ENCODE measurements at regions not wholly inside any gene's neighbourhood (a gene's known extent, or its start where the extent isn't known, plus 50 kb on each side); places are given as distances from the start of the nearest gene placed in this dataset.
A peak's percentile ranks its signal among the peaks of the same experiment; 100 is the strongest.

DNA sequence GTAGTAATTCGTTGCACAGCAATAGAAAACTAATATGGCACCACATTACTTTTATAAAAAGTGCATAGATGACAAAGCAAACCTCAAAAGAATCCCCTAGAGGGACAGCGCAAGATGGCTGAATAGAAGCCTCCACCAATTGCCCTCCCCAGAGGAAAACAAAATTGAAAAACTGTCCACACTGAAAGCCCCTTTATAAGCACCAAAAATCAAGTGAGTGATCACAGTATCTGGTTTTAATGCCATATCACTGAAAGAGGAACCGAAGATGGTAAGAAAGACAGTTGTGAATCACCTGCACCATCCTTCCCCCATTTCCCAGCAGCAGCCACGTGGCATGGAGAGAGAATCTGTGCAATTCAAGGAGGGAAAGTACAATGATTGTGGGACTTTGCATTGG is 522.2 kb downstream of the GLUD2 start (continued):
- no peak for TF ChIP-seq ELK1 (IDR thresholded peaks at IDR 0.05; ENCODE audit: low read depth, low read length)
- TF ChIP-seq NKRF (conservative IDR thresholded peaks at IDR 0.05): no peak
- TF ChIP-seq, protein P1, sequence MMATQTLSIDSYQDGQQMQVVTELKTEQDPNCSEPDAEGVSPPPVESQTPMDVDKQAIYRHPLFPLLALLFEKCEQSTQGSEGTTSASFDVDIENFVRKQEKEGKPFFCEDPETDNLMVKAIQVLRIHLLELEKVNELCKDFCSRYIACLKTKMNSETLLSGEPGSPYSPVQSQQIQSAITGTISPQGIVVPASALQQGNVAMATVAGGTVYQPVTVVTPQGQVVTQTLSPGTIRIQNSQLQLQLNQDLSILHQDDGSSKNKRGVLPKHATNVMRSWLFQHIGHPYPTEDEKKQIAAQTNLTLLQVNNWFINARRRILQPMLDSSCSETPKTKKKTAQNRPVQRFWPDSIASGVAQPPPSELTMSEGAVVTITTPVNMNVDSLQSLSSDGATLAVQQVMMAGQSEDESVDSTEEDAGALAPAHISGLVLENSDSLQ (IDR thresholded peaks at IDR 0.05): no peak
- TF ChIP-seq FOXM1 (IDR thresholded peaks at IDR 0.05; ENCODE audit: low read depth, low read length): 0 out of 2 replicates have a peak, but pooled peaks have one; percentile 40
- TF ChIP-seq TAF1 (IDR thresholded peaks at IDR 0.05; ENCODE audit: borderline replicate concordance, low read depth, low read length): no peak
- no peak for TF ChIP-seq ESRRA (IDR thresholded peaks at IDR 0.05; ENCODE audit: low read length)
- TF ChIP-seq IKZF2 (IDR thresholded peaks at IDR 0.05): peak; percentile 14 to 24; a peak in 2 of 4 replicates
- TF ChIP-seq, protein P2, sequence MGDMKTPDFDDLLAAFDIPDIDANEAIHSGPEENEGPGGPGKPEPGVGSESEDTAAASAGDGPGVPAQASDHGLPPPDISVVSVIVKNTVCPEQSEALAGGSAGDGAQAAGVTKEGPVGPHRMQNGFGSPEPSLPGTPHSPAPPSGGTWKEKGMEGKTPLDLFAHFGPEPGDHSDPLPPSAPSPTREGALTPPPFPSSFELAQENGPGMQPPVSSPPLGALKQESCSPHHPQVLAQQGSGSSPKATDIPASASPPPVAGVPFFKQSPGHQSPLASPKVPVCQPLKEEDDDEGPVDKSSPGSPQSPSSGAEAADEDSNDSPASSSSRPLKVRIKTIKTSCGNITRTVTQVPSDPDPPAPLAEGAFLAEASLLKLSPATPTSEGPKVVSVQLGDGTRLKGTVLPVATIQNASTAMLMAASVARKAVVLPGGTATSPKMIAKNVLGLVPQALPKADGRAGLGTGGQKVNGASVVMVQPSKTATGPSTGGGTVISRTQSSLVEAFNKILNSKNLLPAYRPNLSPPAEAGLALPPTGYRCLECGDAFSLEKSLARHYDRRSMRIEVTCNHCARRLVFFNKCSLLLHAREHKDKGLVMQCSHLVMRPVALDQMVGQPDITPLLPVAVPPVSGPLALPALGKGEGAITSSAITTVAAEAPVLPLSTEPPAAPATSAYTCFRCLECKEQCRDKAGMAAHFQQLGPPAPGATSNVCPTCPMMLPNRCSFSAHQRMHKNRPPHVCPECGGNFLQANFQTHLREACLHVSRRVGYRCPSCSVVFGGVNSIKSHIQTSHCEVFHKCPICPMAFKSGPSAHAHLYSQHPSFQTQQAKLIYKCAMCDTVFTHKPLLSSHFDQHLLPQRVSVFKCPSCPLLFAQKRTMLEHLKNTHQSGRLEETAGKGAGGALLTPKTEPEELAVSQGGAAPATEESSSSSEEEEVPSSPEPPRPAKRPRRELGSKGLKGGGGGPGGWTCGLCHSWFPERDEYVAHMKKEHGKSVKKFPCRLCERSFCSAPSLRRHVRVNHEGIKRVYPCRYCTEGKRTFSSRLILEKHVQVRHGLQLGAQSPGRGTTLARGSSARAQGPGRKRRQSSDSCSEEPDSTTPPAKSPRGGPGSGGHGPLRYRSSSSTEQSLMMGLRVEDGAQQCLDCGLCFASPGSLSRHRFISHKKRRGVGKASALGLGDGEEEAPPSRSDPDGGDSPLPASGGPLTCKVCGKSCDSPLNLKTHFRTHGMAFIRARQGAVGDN (IDR thresholded peaks at IDR 0.05): no peak
- TF ChIP-seq FOXK2 (IDR thresholded peaks at IDR 0.05): no peak
- TF ChIP-seq RAD21 (IDR thresholded peaks at IDR 0.05; ENCODE audit: insufficient read depth, low read depth, low read length): no peak
- TF ChIP-seq GATAD2B (conservative IDR thresholded peaks at IDR 0.05; ENCODE audit: low read depth): no peak
- no peak for TF ChIP-seq ZBTB40 (IDR thresholded peaks at IDR 0.05; ENCODE audit: borderline replicate concordance)
- TF ChIP-seq MYB (IDR thresholded peaks at IDR 0.05; ENCODE audit: borderline replicate concordance, low read depth, low read length): no peak
- TF ChIP-seq RB1 (IDR thresholded peaks at IDR 0.05; ENCODE audit: borderline replicate concordance): no peak
- TF ChIP-seq SUPT20H (IDR thresholded peaks at IDR 0.05; ENCODE audit: borderline replicate concordance, control insufficient read depth, low read depth, low read length): no peak
- TF ChIP-seq SREBF2 (IDR thresholded peaks at IDR 0.05; ENCODE audit: low read length): no peak
- no peak for TF ChIP-seq ZNF384 (IDR thresholded peaks at IDR 0.05; ENCODE audit: borderline replicate concordance, low read depth, low read length)

Measured in GM12878 (cell line).